ENCODE measurements at regions not wholly inside any gene's neighbourhood (a gene's known extent, or its start where the extent isn't known, plus 50 kb on each side); places are given as distances from the start of the nearest gene placed in this dataset.

DNA sequence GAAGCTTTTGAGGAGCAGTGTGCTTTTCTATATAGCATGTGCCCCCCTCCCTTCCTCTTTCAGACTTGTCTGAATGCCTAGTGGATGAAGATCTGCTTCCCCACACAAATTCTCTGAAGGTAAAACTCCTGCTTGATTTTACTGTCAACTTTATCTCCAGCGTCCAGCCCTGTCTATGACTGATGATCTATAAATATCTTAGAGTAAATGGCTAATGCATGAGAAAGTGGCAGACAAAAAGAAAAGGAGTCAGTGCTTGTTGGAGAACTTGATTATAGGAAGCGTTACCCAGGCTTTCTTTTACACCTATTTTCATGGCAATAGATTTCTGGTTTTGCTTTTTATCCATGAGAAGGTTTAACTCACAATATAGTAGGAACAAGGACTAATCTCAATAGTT is 168.3 kb upstream of the HS3ST1 start:
- Histone ChIP-seq H3K27me3 (ENCODE audit: low read depth, low read length) (no peaks in the 10 kb centered on the region), H3K79me2 (ENCODE audit: low read length) (no peaks in the 10 kb centered on the region), H3K36me3 (replicated peaks; ENCODE audit: low read depth, low read length) (no peaks in the 10 kb centered on the region), H3K9ac (ENCODE audit: low read length) (no peak overlapping the region), H3K4me3 (ENCODE audit: low read length) (no peak overlapping the region), H4K20me1 (ENCODE audit: insufficient read depth, low read length) (no peaks in the 10 kb centered on the region), H3K9me3 (ENCODE audit: insufficient read depth, low read length) (no peaks in the 10 kb centered on the region), H3K27ac (ENCODE audit: low read length) (no peak overlapping the region), H3K4me1 (ENCODE audit: low read length) (no peaks in the 10 kb centered on the region), H2AFZ (ENCODE audit: low read depth, low read length) (no peak overlapping the region), H3K4me2 (ENCODE audit: low read length) (no peak overlapping the region)
- TF ChIP-seq, protein P1, sequence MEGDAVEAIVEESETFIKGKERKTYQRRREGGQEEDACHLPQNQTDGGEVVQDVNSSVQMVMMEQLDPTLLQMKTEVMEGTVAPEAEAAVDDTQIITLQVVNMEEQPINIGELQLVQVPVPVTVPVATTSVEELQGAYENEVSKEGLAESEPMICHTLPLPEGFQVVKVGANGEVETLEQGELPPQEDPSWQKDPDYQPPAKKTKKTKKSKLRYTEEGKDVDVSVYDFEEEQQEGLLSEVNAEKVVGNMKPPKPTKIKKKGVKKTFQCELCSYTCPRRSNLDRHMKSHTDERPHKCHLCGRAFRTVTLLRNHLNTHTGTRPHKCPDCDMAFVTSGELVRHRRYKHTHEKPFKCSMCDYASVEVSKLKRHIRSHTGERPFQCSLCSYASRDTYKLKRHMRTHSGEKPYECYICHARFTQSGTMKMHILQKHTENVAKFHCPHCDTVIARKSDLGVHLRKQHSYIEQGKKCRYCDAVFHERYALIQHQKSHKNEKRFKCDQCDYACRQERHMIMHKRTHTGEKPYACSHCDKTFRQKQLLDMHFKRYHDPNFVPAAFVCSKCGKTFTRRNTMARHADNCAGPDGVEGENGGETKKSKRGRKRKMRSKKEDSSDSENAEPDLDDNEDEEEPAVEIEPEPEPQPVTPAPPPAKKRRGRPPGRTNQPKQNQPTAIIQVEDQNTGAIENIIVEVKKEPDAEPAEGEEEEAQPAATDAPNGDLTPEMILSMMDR (IDR thresholded peaks at IDR 0.05; ENCODE audit: low read depth, low read length) = no peak
- no peak for TF ChIP-seq EZH2phosphoT487 (IDR thresholded peaks at IDR 0.05; ENCODE audit: low read depth)

- no peaks in the 10 kb centered on the region for H3K79me2 ChIP-seq (ENCODE audit: low read length)
- H3K4me3 ChIP-seq (ENCODE audit: low read length) = no peak overlapping the region
- no peak overlapping the region for H3K4me2 ChIP-seq (ENCODE audit: low read length)
- no peak overlapping the region for H3K9ac ChIP-seq (ENCODE audit: low read length)
- no peak overlapping the region for H2AFZ ChIP-seq (ENCODE audit: low read depth, low read length)
- TF ChIP-seq EZH2phosphoT487 (IDR thresholded peaks at IDR 0.05; ENCODE audit: low read depth) = no peak
- TF ChIP-seq, protein P1 (IDR thresholded peaks at IDR 0.05; ENCODE audit: low read depth, low read length) = no peak
- no peaks in the 10 kb centered on the region for H3K27me3 ChIP-seq (ENCODE audit: low read depth, low read length)
- no peaks in the 10 kb centered on the region for H3K36me3 ChIP-seq (replicated peaks; ENCODE audit: low read depth, low read length)
- no peaks in the 10 kb centered on the region for H3K9me3 ChIP-seq (ENCODE audit: insufficient read depth, low read length)
- H3K27ac ChIP-seq (ENCODE audit: low read length) = no peak overlapping the region
- no peaks in the 10 kb centered on the region for H3K4me1 ChIP-seq (ENCODE audit: low read length)
- H4K20me1 ChIP-seq (ENCODE audit: insufficient read depth, low read length) = no peaks in the 10 kb centered on the region
These were observed 165.0 kb upstream of the HS3ST1 start for GRCh38 chr4:11593576-11594116.

- no peaks in the 10 kb centered on the region for H3K4me1 ChIP-seq (ENCODE audit: low read length)
- TF ChIP-seq, protein P1 (IDR thresholded peaks at IDR 0.05; ENCODE audit: low read depth, low read length) = no peak
- H3K79me2 ChIP-seq (ENCODE audit: low read length) = no peaks in the 10 kb centered on the region
- H3K27me3 ChIP-seq (ENCODE audit: low read depth, low read length) = no peaks in the 10 kb centered on the region
- no peak overlapping the region for H3K9ac ChIP-seq (ENCODE audit: low read length)
- H3K4me2 ChIP-seq (ENCODE audit: low read length) = no peak overlapping the region
- H3K27ac ChIP-seq (ENCODE audit: low read length) = no peak overlapping the region
- H2AFZ ChIP-seq (ENCODE audit: low read depth, low read length) = no peak overlapping the region
- no peaks in the 10 kb centered on the region for H3K9me3 ChIP-seq (ENCODE audit: insufficient read depth, low read length)
- no peaks in the 10 kb centered on the region for H4K20me1 ChIP-seq (ENCODE audit: insufficient read depth, low read length)
- H3K36me3 ChIP-seq (replicated peaks; ENCODE audit: low read depth, low read length) = no peaks in the 10 kb centered on the region
- no peak overlapping the region for H3K4me3 ChIP-seq (ENCODE audit: low read length)
These were observed 163.6 kb upstream of the HS3ST1 start for GRCh38 chr4:11592276-11592675.

GRCh38 chr4:11590132-11590531 is 161.4 kb upstream of the HS3ST1 start:
- no peaks in the 10 kb centered on the region for H4K20me1 ChIP-seq (ENCODE audit: insufficient read depth, low read length)
- TF ChIP-seq, protein P1 (IDR thresholded peaks at IDR 0.05; ENCODE audit: low read depth, low read length) = no peak
- TF ChIP-seq EZH2phosphoT487 (IDR thresholded peaks at IDR 0.05; ENCODE audit: low read depth) = no peak
- no peaks in the 10 kb centered on the region for H3K4me1 ChIP-seq (ENCODE audit: low read length)
- H3K36me3 ChIP-seq (replicated peaks; ENCODE audit: low read depth, low read length) = no peaks in the 10 kb centered on the region
- H3K4me3 ChIP-seq (ENCODE audit: low read length) = no peak overlapping the region
- no peaks in the 10 kb centered on the region for H3K79me2 ChIP-seq (ENCODE audit: low read length)
- no peak overlapping the region for H3K4me2 ChIP-seq (ENCODE audit: low read length)
- no peak overlapping the region for H3K9ac ChIP-seq (ENCODE audit: low read length)
- no peaks in the 10 kb centered on the region for H3K9me3 ChIP-seq (ENCODE audit: insufficient read depth, low read length)
- no peaks in the 10 kb centered on the region for H3K27me3 ChIP-seq (ENCODE audit: low read depth, low read length)
- H3K27ac ChIP-seq (ENCODE audit: low read length) = no peak overlapping the region
- no peak overlapping the region for H2AFZ ChIP-seq (ENCODE audit: low read depth, low read length)
